SU-DHL-6 (cell line): ENCODE measurements at regions not wholly inside any gene's neighbourhood (a gene's known extent, or its start where the extent isn't known, plus 50 kb on each side); places are given as distances from the start of the nearest gene placed in this dataset.

Experiments
- EZH2phosphoT487 ChIP-seq: fragments of 200-600 bp; sonication (generic), shearing (Covaris generic); conservative IDR thresholded peaks from 2 replicates; pipeline ENCODE4 v1.6.1; 2018; ENCODE audit warnings: mild to moderate bottlenecking, antibody characterized with exemption, low read length, moderate library complexity, mixed read lengths
- TF ChIP-seq, protein P1 (sequence below): fragments of 200-600 bp; sonication (generic); IDR thresholded peaks from one replicate; pipeline ENCODE4 v1.5.1; 2017; ENCODE audit warnings: antibody characterized with exemption, mild to moderate bottlenecking, low read length, moderate library complexity; ENCODE audit not compliant: insufficient read depth, poor library complexity, severe bottlenecking

DNA sequence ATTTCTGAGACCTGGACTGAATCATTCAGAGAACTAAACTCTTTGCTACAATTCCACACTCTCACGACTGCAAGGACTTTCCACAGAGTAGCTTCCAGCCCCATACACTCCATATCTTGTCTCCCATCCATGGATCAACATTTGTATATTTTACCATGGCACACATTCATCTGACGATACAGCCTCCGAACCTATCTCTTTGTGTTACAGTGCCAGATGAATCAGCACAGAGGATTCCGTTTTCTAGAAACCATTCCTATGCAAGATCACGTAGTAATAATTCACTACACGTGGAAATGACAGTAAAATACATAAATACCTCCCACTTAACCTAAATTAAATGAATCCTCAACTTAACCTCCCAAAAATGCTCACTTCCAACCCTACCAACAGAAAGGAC lies 110.0 kb upstream of the PRDX6 start:
- TF ChIP-seq, protein P1, sequence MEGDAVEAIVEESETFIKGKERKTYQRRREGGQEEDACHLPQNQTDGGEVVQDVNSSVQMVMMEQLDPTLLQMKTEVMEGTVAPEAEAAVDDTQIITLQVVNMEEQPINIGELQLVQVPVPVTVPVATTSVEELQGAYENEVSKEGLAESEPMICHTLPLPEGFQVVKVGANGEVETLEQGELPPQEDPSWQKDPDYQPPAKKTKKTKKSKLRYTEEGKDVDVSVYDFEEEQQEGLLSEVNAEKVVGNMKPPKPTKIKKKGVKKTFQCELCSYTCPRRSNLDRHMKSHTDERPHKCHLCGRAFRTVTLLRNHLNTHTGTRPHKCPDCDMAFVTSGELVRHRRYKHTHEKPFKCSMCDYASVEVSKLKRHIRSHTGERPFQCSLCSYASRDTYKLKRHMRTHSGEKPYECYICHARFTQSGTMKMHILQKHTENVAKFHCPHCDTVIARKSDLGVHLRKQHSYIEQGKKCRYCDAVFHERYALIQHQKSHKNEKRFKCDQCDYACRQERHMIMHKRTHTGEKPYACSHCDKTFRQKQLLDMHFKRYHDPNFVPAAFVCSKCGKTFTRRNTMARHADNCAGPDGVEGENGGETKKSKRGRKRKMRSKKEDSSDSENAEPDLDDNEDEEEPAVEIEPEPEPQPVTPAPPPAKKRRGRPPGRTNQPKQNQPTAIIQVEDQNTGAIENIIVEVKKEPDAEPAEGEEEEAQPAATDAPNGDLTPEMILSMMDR, result no peak
- no peak for TF ChIP-seq EZH2phosphoT487
